ENCODE measurements at regions not wholly inside any gene's neighbourhood (a gene's known extent, or its start where the extent isn't known, plus 50 kb on each side); places are given as distances from the start of the nearest gene placed in this dataset.
A peak's percentile ranks its signal among the peaks of the same experiment; 100 is the strongest.

DNA sequence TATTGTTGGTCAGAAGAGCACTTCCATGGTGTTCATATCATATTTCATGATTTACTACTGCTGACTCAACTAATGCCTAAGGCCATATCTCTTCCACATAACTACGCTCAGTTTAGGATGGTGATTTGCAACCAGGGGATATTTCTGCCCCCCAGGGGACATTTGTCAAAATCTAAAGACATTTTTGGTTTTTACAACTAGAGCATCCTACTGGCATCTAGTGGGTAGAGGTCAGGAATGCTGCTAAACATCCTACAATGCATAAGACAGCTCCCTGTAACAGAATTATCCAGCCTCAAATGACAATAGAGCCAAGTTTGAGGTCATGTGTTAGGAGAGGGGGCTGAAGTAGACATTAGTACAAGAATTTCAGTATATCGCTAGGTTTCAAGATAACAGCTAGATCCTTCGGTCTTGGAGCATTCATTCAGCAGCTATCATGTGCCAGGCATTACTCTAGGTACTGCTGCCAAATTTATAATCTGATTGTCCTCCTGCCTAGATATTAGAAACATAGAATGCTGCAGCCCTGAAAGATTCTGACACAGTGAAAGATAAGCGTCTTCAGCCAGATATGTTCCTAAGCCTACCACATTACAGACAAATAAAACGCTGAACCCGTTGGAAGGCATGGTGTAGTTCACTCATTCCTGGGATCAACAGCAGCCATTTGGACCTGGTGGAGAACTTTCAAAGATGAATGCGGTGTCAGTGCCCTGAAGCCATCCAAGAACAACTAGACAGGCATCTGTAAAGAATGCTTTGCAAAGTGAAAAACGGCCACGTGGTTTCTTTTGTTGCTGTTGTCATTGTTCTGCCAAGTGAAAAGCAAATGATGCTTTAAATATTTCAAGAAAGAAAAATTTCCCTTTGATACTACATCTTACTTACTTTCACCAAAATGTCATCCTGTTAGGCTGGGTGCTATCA is 55.5 kb upstream of the FST start:
- H3K4me3 ChIP-seq (ENCODE audit: low read length): no peak overlapping the region
- no peak for DNase-seq (ENCODE audit: low read depth, low spot score)

DNA sequence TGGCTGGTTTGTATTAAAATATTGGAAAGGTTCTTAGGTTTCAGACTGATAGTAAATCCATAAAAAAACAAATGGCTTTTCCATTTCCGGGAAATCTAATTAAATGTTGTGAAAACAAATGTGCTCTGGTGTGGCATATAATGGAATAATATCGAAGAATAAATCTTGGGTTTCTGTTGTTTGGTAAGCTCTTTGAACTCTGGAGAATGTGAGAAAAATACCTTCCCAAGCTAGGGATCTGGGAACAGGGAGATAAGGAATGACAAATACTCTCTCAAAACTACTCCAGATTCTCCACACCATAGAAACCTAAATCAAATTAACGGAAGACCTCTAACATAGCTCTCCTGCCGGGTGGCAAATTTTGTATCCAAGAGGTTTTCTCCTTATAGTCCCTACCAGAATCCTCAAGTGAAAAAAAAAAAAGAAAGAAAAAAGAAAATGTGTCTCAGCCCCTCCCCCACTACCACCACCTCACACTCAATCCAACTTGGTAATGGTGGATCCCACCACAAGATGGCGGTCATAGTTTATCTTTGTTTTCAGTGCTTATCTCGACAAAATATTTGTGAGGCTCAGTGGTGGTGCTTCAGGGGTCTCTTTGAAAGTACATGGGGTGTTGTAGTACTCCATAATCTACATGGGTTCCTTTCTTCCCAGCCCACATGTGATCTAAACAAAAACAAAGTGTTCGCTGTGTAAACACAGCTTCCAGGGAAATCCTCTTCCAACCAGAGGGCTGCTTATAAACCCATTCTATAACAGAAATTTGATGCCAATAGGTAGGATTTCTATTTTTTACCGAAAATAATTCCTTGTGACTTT is 54.5 kb upstream of the FST start:
- no peak overlapping the region for H3K4me3 ChIP-seq (ENCODE audit: low read length)
- peak; percentile 55 for DNase-seq (ENCODE audit: low read depth, low spot score)

DNA sequence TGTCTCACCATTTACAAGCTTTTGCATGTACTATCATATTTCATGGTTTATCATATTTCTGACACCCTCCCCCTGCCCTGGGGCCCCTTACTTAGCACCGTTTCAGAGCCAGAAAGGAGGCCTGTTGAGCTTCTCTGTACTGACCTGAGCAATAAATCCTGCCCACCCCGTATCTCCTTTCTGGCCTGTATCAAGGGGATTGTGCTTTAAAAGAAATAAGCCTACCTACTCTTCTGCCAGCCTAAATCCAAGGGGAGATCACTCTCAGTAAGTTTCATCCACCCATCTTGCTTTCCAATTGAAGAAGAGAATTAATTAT is 54.0 kb upstream of the FST start:
- no peak for DNase-seq (ENCODE audit: low read depth, low spot score)
- H3K4me3 ChIP-seq (ENCODE audit: low read length): no peak overlapping the region

DNA sequence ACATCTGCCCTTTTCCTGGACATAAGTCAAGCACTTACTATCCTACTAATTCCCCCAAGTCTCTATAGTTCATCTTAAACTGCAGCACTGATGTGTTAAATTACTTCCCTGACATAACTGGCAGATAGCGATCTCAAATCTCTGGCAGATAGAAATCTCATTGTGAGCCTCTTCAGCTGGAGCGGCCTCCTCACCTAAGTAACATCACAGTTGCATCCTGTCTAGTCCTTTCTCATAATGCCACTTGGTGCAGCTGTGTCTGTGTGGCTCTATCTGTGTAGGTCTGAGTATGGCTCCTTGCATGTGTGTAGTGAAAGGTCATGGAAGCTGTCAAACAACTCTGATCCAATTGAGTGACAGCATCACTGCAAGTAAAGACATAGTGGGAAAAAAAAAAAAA is 53.6 kb upstream of the FST start:
- H3K4me3 ChIP-seq (ENCODE audit: low read length): no peak overlapping the region
- peak; percentile 72 for DNase-seq (ENCODE audit: low read depth, low spot score)

DNA sequence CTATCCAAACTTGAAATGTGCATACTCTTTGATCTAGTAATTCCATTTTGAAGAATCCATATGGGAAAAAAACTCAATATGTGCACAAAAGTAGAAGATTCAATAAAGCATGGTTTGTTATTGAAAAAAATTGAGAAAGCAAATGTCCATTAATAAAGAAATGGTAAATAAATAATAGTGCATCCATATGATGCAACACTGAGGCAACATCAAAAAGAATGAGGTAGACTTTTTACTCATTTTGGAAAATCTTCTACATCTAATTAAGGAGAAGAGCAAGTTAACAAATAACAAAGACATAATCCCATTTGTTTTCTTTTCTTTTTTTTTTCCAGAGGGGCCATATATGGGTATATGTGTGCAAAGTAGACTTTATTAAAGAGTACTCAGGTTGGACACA is 52.5 kb upstream of the FST start:
- no peak for DNase-seq (ENCODE audit: low read depth, low spot score)
- no peak overlapping the region for H3K4me3 ChIP-seq (ENCODE audit: low read length)

DNA sequence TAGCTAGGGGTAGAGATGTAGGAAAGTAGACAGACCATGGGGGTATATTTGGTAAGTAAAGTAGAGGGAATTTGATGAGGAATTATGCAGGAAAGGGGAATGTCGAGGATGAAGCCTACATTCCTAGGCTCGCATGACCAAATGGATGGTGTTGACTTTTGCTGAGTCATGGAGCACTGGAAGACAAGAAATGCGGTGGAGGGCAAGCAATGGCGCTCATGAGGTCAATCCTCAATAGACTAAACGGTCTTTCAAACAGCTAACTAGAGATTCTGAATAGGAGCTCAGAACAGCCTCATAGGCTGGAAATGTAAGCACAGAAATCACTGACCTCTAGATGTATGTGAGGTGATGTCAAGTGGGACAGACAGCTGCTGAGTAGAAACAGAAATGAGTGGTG is 50.7 kb upstream of the FST start:
- no peak overlapping the region for H3K4me3 ChIP-seq (ENCODE audit: low read length)
- no peak for DNase-seq (ENCODE audit: low read depth, low spot score)

DNA sequence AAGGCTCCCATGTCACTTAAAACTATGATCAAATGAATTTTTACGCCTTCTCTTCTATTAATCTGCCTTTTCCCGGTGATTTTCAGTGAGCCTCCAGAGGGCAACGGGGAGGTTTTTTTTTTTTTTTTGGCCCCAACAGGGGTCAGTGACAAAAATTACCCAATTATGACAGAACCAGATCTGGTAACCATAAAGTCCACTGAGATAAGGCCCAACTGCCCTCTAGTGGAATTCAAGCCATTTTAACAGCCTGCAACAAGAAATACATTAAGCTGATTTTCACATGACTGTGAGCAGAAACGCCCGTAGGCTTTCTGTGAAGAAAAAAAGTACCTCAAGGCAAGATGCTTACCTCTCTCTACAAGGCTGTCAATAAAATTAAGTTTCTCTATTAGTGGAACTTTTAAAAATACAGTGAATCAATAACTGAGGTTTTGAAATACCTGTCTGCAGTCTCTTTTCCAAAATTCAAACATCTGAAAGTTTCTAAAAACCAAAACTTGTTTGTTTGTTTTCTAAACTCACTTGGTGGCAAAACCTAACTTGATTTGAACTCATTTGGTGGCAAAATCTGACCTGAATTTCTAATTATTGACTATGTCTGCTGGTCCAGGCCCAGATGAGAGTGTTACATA is 49.7 kb upstream of the FST start:
- no peak overlapping the region for H3K4me3 ChIP-seq (ENCODE audit: low read length)

More for the DNA sequence above, 49.7 kb upstream of the FST start:
- DNase-seq (ENCODE audit: low read depth, low spot score): no peak
